Endothelial cell of umbilical vein (primary cell): ENCODE measurements at regions not wholly inside any gene's neighbourhood (a gene's known extent, or its start where the extent isn't known, plus 50 kb on each side); places are given as distances from the start of the nearest gene placed in this dataset.

Source experiments
- BruUV-seq: library from RNA; stranded (reverse); fragments of 400-500 nt; replicated peaks from 2 replicates; lab custom pipeline; 2021; lab: Mats Ljungman, UMichigan
- CTCF ChIA-PET: fragments of 300-600, 350-600 bp; sonication (Branson Sonifier 250); formaldehyde crosslinking; loops from one replicate; lab custom pipeline; 2021; ENCODE audit warnings: antibody characterized with exemption, inconsistent platforms; lab: Charles Lee
- POLR2A ChIA-PET: fragments of 300-600, 350-600 bp; sonication (Branson Sonifier 250); formaldehyde crosslinking; loops from one replicate; lab custom pipeline; 2021; ENCODE audit warnings: antibody characterized with exemption, inconsistent platforms; lab: Charles Lee
- DNase-seq: peaks from one replicate; pipeline ENCODE4 v3.0.0-alpha.2; 2011; ENCODE audit warnings: low read depth, low spot score
- FAIRE-seq: peaks from 2 replicates; lab custom pipeline; 2011; peaks lifted over from hg19 to GRCh38; lab: Jason Lieb, UNC
- H2AFZ ChIP-seq: 2 replicates; pipeline ENCODE4 v1.6.0; 2012; ENCODE audit warnings: low read depth, low read length, control low read depth, inconsistent platforms
- H3K27ac ChIP-seq: 2 replicates; pipeline ENCODE4 v1.5.1; 2011; ENCODE audit warnings: low read depth, mild to moderate bottlenecking, control low read depth, low read length, moderate library complexity; ENCODE audit not compliant: insufficient read depth
- H3K27me3 ChIP-seq, 2 experiments: 2 replicates each; pipeline versions ENCODE4 v1.6.0 to v1.6.1; 2011; ENCODE audit warnings: low read length in 2 of 2, mixed read lengths in 1 of 2; ENCODE audit not compliant: control insufficient read depth in 2 of 2, insufficient read depth in 2 of 2
- H3K36me3 ChIP-seq, 2 experiments: 2 replicates in 1 of 2; 3 replicates in 1 of 2; pipeline ENCODE4 v1.5.1; 2011; ENCODE audit warnings: low read length in 2 of 2, mild to moderate bottlenecking in 1 of 2, moderate library complexity in 1 of 2; ENCODE audit not compliant: control insufficient read depth in 2 of 2, insufficient read depth in 2 of 2; ENCODE audit errors: extremely low read depth in 1 of 2
- H3K4me1 ChIP-seq: 3 replicates; pipeline ENCODE4 v1.5.1; 2011; ENCODE audit warnings: mild to moderate bottlenecking, low read length; ENCODE audit not compliant: control insufficient read depth, insufficient read depth; ENCODE audit errors: extremely low read depth
- H3K4me2 ChIP-seq: 2 replicates; pipeline ENCODE4 v1.6.1; 2011; ENCODE audit warnings: low read length, control low read depth, mixed read lengths; ENCODE audit not compliant: insufficient read depth
- H3K4me3 ChIP-seq, 3 experiments: fragments of 200-600 bp in 1 of 3; sonication (generic), shearing (Covaris generic) in 1 of 3; replicated peaks in 1 of 3; 2 replicates each; pipeline ENCODE4 v1.5.1; 2011 to 2016; ENCODE audit warnings: control low read depth in 3 of 3, low read length in 3 of 3, mild to moderate bottlenecking in 2 of 3, inconsistent platforms in 1 of 3, low read depth in 1 of 3, moderate library complexity in 1 of 3; ENCODE audit not compliant: insufficient read depth in 1 of 3
- H3K79me2 ChIP-seq: 2 replicates; pipeline ENCODE4 v1.6.0; 2012; ENCODE audit warnings: low read length, inconsistent platforms; ENCODE audit not compliant: control insufficient read depth, insufficient read depth
- H3K9ac ChIP-seq: replicated peaks from 2 replicates; pipeline ENCODE3; 2011; ENCODE audit warnings: low read length, control low read depth; ENCODE audit not compliant: insufficient read depth; ENCODE audit errors: extremely low read depth
- H3K9me1 ChIP-seq: replicated peaks from 3 replicates; pipeline ENCODE4 v1.6.0; 2011; ENCODE audit warnings: mild to moderate bottlenecking, low read length; ENCODE audit not compliant: control insufficient read depth, insufficient read depth; ENCODE audit errors: extremely low read depth
- H3K9me3 ChIP-seq: replicated peaks from 2 replicates; pipeline ENCODE4 v1.5.1; 2012; ENCODE audit warnings: low read length, inconsistent platforms; ENCODE audit not compliant: control insufficient read depth, insufficient read depth
- H4K20me1 ChIP-seq: replicated peaks from 2 replicates; pipeline ENCODE3; 2011; ENCODE audit warnings: mild to moderate bottlenecking, low read length; ENCODE audit not compliant: control insufficient read depth, insufficient read depth; ENCODE audit errors: extremely low read depth
- EZH2 ChIP-seq: IDR thresholded peaks from 2 replicates; pipeline ENCODE4 v1.6.1; 2012; ENCODE audit warnings: borderline replicate concordance, low read depth, mild to moderate bottlenecking, moderate library complexity, low read length, inconsistent platforms; ENCODE audit not compliant: severe bottlenecking
- FOS ChIP-seq: IDR thresholded peaks from 2 replicates; pipeline ENCODE4 v1.6.1; 2011; ENCODE audit warnings: mild to moderate bottlenecking, low read length, moderate library complexity, borderline replicate concordance; ENCODE audit not compliant: insufficient read depth
- GATA2 ChIP-seq: IDR thresholded peaks from 2 replicates; pipeline ENCODE4 v1.7.0; 2011; ENCODE audit warnings: low read depth, mild to moderate bottlenecking, moderate library complexity, mixed read lengths, low read length; ENCODE audit not compliant: insufficient read length, insufficient read depth
- JUN ChIP-seq: IDR thresholded peaks from 2 replicates; pipeline ENCODE4 v1.6.1; 2011; ENCODE audit warnings: borderline replicate concordance, low read depth; ENCODE audit not compliant: insufficient read length, insufficient read depth
- MAX ChIP-seq: IDR thresholded peaks from 2 replicates; pipeline ENCODE4 v1.6.1; 2011; ENCODE audit not compliant: insufficient read depth, insufficient read length
- MYC ChIP-seq: IDR thresholded peaks from one replicate; pipeline ENCODE4 v1.6.1; 2011; ENCODE audit warnings: mild to moderate bottlenecking, low read depth, low read length
- POLR2A ChIP-seq: IDR thresholded peaks from 2 replicates; pipeline ENCODE4 v1.6.1; 2012; ENCODE audit warnings: low read depth, mild to moderate bottlenecking, control low read depth, low read length
- POLR2AphosphoS5 ChIP-seq: IDR thresholded peaks from 2 replicates; pipeline ENCODE4 v1.6.1; 2012; ENCODE audit warnings: low read depth, mild to moderate bottlenecking, control low read depth, low read length, moderate library complexity; ENCODE audit not compliant: insufficient read depth
- dilution Hi-C: fragments of 300-500 bp; cut with MboI; formaldehyde crosslinking; loops from one replicate; pipeline ENCODE4 v1.15.0; 2019; ENCODE audit warnings: low sequenced_read_pairs; ENCODE audit not compliant: extremely low pct_ligation_motif_present
- intact Hi-C: fragments of 100-400 bp; cut with micrococcal nuclease; formaldehyde crosslinking; loops from one replicate; pipeline ENCODE4 v1.10.0; 2022
- TF ChIP-seq, protein P1 (sequence below), 2 donors: IDR thresholded peaks; 1 replicate in 1 of 2; 2 replicates in 1 of 2; pipeline ENCODE4 v1.5.1; 2011; ENCODE audit warnings: low read length in 2 of 2, mild to moderate bottlenecking in 2 of 2, moderate library complexity in 2 of 2, control low read depth in 1 of 2, inconsistent platforms in 1 of 2, low read depth in 1 of 2; ENCODE audit not compliant: insufficient read depth in 1 of 2; ENCODE audit errors: extremely low read depth in 1 of 2

DNA sequence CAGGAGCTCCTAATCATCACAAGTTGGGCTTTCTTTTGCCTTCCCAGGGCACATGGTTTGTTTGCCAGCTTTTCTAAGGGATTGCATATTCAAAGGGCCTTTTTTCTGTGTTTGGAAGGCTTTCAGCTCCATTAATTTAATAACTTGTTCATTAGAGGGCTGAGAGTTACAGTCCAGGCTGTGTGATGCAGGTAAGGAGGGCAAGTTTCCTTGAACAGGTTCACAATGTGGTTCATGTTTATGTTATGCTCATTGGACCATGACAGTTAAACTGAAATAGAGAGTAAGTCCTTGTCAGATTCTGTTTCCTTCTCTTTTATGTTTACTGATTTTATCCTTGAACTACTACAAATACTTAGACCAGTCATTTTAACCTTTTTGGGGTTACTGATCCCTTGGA lies 174.4 kb downstream of the MARCHF11 start:
- POLR2A ChIA-PET: no interaction called here
- CTCF ChIA-PET: interaction anchor here (0.9 to 3.3 kb wide), 3 partner anchors 10 to 899 kb away, joined by 4 to 10 read pairs (median 5); no protein-coding TSS in a partner anchor

More for the DNA sequence above, 174.4 kb downstream of the MARCHF11 start:
- Histone ChIP-seq H3K36me3 (no peaks in the 10 kb centered on the region), H3K79me2 (no peaks in the 10 kb centered on the region), H3K27ac (no peak overlapping the region), H3K4me2 (no peak overlapping the region), H3K4me1 (no peaks in the 10 kb centered on the region), H3K4me3 (no peak overlapping the region), H4K20me1 (no peaks in the 10 kb centered on the region), H2AFZ (no peak overlapping the region), H3K9ac (no peak overlapping the region), H3K9me1 (no peaks in the 10 kb centered on the region), H3K27me3 (no peaks in the 10 kb centered on the region), H3K9me3 (no peaks in the 10 kb centered on the region)
- DNase-seq (no peak), FAIRE-seq (no peak)
- intact Hi-C loops (no loop called here), dilution Hi-C loops (no loop called here)
- BruUV-seq: no TSS peak
- no peak for TF ChIP-seq MAX
- no peak for TF ChIP-seq GATA2
- no peak for TF ChIP-seq POLR2A
- no peak for TF ChIP-seq JUN
- no peak for TF ChIP-seq FOS
- TF ChIP-seq, protein P1, sequence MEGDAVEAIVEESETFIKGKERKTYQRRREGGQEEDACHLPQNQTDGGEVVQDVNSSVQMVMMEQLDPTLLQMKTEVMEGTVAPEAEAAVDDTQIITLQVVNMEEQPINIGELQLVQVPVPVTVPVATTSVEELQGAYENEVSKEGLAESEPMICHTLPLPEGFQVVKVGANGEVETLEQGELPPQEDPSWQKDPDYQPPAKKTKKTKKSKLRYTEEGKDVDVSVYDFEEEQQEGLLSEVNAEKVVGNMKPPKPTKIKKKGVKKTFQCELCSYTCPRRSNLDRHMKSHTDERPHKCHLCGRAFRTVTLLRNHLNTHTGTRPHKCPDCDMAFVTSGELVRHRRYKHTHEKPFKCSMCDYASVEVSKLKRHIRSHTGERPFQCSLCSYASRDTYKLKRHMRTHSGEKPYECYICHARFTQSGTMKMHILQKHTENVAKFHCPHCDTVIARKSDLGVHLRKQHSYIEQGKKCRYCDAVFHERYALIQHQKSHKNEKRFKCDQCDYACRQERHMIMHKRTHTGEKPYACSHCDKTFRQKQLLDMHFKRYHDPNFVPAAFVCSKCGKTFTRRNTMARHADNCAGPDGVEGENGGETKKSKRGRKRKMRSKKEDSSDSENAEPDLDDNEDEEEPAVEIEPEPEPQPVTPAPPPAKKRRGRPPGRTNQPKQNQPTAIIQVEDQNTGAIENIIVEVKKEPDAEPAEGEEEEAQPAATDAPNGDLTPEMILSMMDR (IDR thresholded peaks at IDR 0.05; ENCODE audit: extremely low read depth in 1 of 2, insufficient read depth in 1 of 2, low read depth in 1 of 2, low read length in 2 of 2): no peak
- no peak for TF ChIP-seq MYC
- no peak for TF ChIP-seq EZH2
- no peak for TF ChIP-seq POLR2AphosphoS5
